Loucy (cell line): ENCODE measurements at regions not wholly inside any gene's neighbourhood (a gene's known extent, or its start where the extent isn't known, plus 50 kb on each side); places are given as distances from the start of the nearest gene placed in this dataset.

Source experiments
- CTCF ChIP-seq: fragments of 200-600 bp; sonication (generic); conservative IDR thresholded peaks from 2 replicates; pipeline ENCODE4 v1.5.1; 2014; ENCODE audit warnings: mild to moderate bottlenecking, antibody characterized with exemption, low read length
- EZH2phosphoT487 ChIP-seq: fragments of 200-600 bp; IDR thresholded peaks from 2 replicates; pipeline ENCODE4 v1.6.1; 2018; ENCODE audit warnings: antibody characterized with exemption, mild to moderate bottlenecking, moderate library complexity, borderline replicate concordance

GRCh38 chr3:153070511-153070868, 91.5 kb upstream of the RAP2B start:
- TF ChIP-seq CTCF (no peak), EZH2phosphoT487 (no peak)
